A673 (cell line): ENCODE measurements at regions not wholly inside any gene's neighbourhood (a gene's known extent, or its start where the extent isn't known, plus 50 kb on each side); places are given as distances from the start of the nearest gene placed in this dataset.

Experiments used
- BruUV-seq: library from RNA; stranded (reverse); fragments of 400-500 nt; replicated peaks from 2 replicates; lab custom pipeline; 2021; lab: Mats Ljungman, UMichigan
- CTCF ChIA-PET: fragments of 300-600 bp; sonication (Branson Sonifier 250); formaldehyde crosslinking; loops from one replicate; lab custom pipeline; 2022; ENCODE audit warnings: antibody characterized with exemption; lab: Charles Lee
- POLR2A ChIA-PET: fragments of 300-600 bp; sonication (Branson Sonifier 250); formaldehyde crosslinking; loops from one replicate; lab custom pipeline; 2022; ENCODE audit warnings: antibody characterized with exemption; ENCODE audit not compliant: low non-redundant PET; lab: Charles Lee
- DNase-seq: peaks from one replicate; pipeline ENCODE4 v3.0.0-alpha.2; 2015; ENCODE audit warnings: low spot score
- H3K27ac ChIP-seq: fragments of 200-600 bp; sonication (generic); 2 replicates; pipeline ENCODE4 v1.5.1; 2016; ENCODE audit warnings: mixed run types, low read depth, mild to moderate bottlenecking, mixed read lengths, antibody characterized with exemption, low read length; ENCODE audit not compliant: poor library complexity, severe bottlenecking
- H3K27me3 ChIP-seq: fragments of 200-600 bp; sonication (generic); replicated peaks from 2 replicates; pipeline ENCODE4 v1.6.1; 2017; ENCODE audit warnings: mixed run types, low read depth, mild to moderate bottlenecking, mixed read lengths, antibody characterized with exemption, low read length; ENCODE audit not compliant: insufficient read depth, poor library complexity
- H3K36me3 ChIP-seq: fragments of 200-600 bp; sonication (generic); 2 replicates; pipeline ENCODE4 v1.6.1; 2016; ENCODE audit warnings: mixed run types, mild to moderate bottlenecking, mixed read lengths, antibody characterized with exemption, low read length; ENCODE audit not compliant: insufficient read depth, poor library complexity, severe bottlenecking
- H3K4me1 ChIP-seq: fragments of 200-600 bp; sonication (generic); 2 replicates; pipeline ENCODE4 v1.6.1; 2017; ENCODE audit warnings: mixed run types, mild to moderate bottlenecking, mixed read lengths, antibody characterized with exemption, low read length; ENCODE audit not compliant: insufficient read depth, poor library complexity, severe bottlenecking
- H3K4me3 ChIP-seq: fragments of 200-600 bp; sonication (generic); 2 replicates; pipeline ENCODE4 v1.5.1; 2016; ENCODE audit warnings: low read depth, mixed run types, mild to moderate bottlenecking, mixed read lengths, low read length; ENCODE audit not compliant: poor library complexity, severe bottlenecking
- H3K9me3 ChIP-seq: fragments of 200-600 bp; sonication (generic); 2 replicates; pipeline ENCODE4 v1.6.1; 2016; ENCODE audit warnings: mixed run types, low read depth, mild to moderate bottlenecking, mixed read lengths, antibody characterized with exemption, low read length; ENCODE audit not compliant: poor library complexity, severe bottlenecking
- CTCF ChIP-seq: fragments of 300-800, 200-600 bp; sonication (generic); conservative IDR thresholded peaks from 2 replicates; pipeline ENCODE4 v1.5.1; 2017; ENCODE audit warnings: low read depth, mild to moderate bottlenecking, antibody characterized with exemption, low read length, moderate library complexity, mixed read lengths
- EZH2 ChIP-seq: fragments of 200-600 bp; sonication (generic); IDR thresholded peaks from 2 replicates; pipeline ENCODE4 v1.6.1; 2017; ENCODE audit warnings: borderline replicate concordance, low read depth, mild to moderate bottlenecking, mixed read lengths, antibody characterized with exemption, low read length; ENCODE audit not compliant: poor library complexity, severe bottlenecking
- intact Hi-C: fragments of 100-400 bp; cut with micrococcal nuclease; formaldehyde crosslinking; loops from one replicate; pipeline ENCODE4 v1.10.0; 2022; ENCODE audit not compliant: unreplicated experiment

GRCh38 chr15:69548395-69549180 lies 96.0 kb downstream of the RPLP1 start:
- BruUV-seq = no TSS peak

DNA sequence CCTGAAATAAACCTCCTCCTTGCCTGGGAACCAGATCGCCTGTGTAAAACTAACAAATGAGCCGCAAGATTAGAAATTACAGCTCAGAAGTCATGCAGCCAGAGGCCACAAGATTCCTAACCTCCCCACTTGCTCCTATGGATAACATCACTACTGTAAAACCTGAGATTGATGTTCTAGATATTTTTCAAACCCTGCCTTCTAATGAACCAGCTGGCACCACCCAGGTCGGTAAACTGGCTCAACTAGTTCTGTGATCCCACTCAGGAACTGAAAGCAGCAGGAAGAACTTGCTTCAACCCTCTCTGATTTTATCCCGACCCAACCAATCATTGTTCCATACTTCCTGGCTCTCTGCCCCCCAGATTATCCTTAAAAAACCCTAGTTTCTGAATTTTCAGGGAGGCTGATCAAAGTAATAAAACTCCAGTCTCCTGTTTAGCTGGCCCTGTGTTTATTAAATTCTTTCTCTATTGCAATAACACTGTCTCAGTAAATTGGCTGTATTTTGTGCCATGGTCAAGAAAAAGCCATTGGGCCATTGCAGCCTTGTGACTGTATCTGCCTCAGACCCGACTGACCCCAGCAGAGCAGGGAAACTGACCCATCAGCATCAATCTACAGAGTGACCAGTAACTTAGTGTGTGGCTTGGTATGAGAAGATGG lies 98.9 kb downstream of the RPLP1 start:
- no peaks in the 10 kb centered on the region for H3K27me3 ChIP-seq
- intact Hi-C loops = no loop called here

More at GRCh38 chr15:69548395-69549180, 96.0 kb downstream of the RPLP1 start:
- H3K4me3 ChIP-seq = no peak overlapping the region
- no peaks in the 10 kb centered on the region for H3K4me1 ChIP-seq
- no peak overlapping the region for H3K27ac ChIP-seq
- no peaks in the 10 kb centered on the region for H3K27me3 ChIP-seq
- H3K9me3 ChIP-seq = peaks cover 10% of the 10 kb centered on the region
- TF ChIP-seq CTCF = no peak
- TF ChIP-seq EZH2 = no peak
- no peaks in the 10 kb centered on the region for H3K36me3 ChIP-seq
- ChIA-PET POLR2A (no interaction called here), CTCF (no interaction called here)
- DNase-seq = no peak
- intact Hi-C loops = no loop called here

More for the DNA sequence above, 98.9 kb downstream of the RPLP1 start:
- no peaks in the 10 kb centered on the region for H3K36me3 ChIP-seq
- H3K4me1 ChIP-seq = peaks cover 2% of the 10 kb centered on the region
- H3K9me3 ChIP-seq = peaks cover 10% of the 10 kb centered on the region
- no peak overlapping the region for H3K27ac ChIP-seq
- CTCF ChIA-PET = no interaction called here
- BruUV-seq = no TSS peak
- POLR2A ChIA-PET = no interaction called here
- TF ChIP-seq EZH2 (no peak), CTCF (no peak)
- no peak overlapping the region for H3K4me3 ChIP-seq
- DNase-seq = no peak
